Karpas-422 (cell line): ENCODE measurements at regions not wholly inside any gene's neighbourhood (a gene's known extent, or its start where the extent isn't known, plus 50 kb on each side); places are given as distances from the start of the nearest gene placed in this dataset.
"Not testable (repeated sequence)": the region's sequence is repeated elsewhere in the genome, so short reads cannot be mapped to it uniquely, and the experiment has no call there.

Experiments
- DNase-seq: peaks from one replicate; pipeline ENCODE4 v3.0.0-alpha.2; 2015
- H2AFZ ChIP-seq: fragments of 200-600 bp; sonication (generic); 2 replicates; pipeline ENCODE4 v1.6.1; 2014; ENCODE audit warnings: antibody characterized with exemption, low read length, mixed read lengths
- H3K27ac ChIP-seq: fragments of 200-600 bp; sonication (generic); 2 replicates; pipeline ENCODE4 v1.5.1; 2014; ENCODE audit warnings: mild to moderate bottlenecking, low read length, moderate library complexity
- H3K27me3 ChIP-seq: fragments of 200-600 bp; sonication (generic); 2 replicates; pipeline ENCODE4 v1.6.1; 2014; ENCODE audit warnings: low read length, mixed read lengths
- H3K36me3 ChIP-seq: fragments of 200-600 bp; sonication (generic); 2 replicates; pipeline ENCODE4 v1.6.1; 2014; ENCODE audit warnings: low read length, mixed read lengths; ENCODE audit not compliant: insufficient read depth
- H3K4me1 ChIP-seq: fragments of 200-600 bp; sonication (generic); 2 replicates; pipeline ENCODE4 v1.6.1; 2014; ENCODE audit warnings: mild to moderate bottlenecking, low read length, mixed read lengths
- H3K4me2 ChIP-seq: fragments of 200-600 bp; sonication (generic); 2 replicates; pipeline ENCODE4 v1.6.1; 2014; ENCODE audit warnings: low read length, low read depth, mild to moderate bottlenecking; ENCODE audit not compliant: poor library complexity, severe bottlenecking
- H3K4me3 ChIP-seq: fragments of 200-600 bp; sonication (generic); 2 replicates; pipeline ENCODE4 v1.5.1; 2014; ENCODE audit warnings: mild to moderate bottlenecking, antibody characterized with exemption, low read length, mixed read lengths
- H3K79me2 ChIP-seq: fragments of 200-600 bp; sonication (generic); 2 replicates; pipeline ENCODE4 v1.6.1; 2014; ENCODE audit warnings: mild to moderate bottlenecking, low read length, mixed read lengths
- H3K9ac ChIP-seq: fragments of 200-600 bp; sonication (generic); 2 replicates; pipeline ENCODE4 v1.6.0; 2014; ENCODE audit warnings: low read length
- H3K9me2 ChIP-seq: fragments of 200-600 bp; sonication (generic), shearing (Covaris generic); replicated peaks from 2 replicates; pipeline ENCODE4 v1.6.0; 2014; ENCODE audit warnings: mild to moderate bottlenecking, low read length, moderate library complexity; ENCODE audit not compliant: insufficient read depth
- H3K9me3 ChIP-seq: fragments of 300-700, 200-600 bp; sonication (generic); 2 replicates; pipeline ENCODE4 v1.6.1; 2014; ENCODE audit warnings: low read length, mixed read lengths
- H4K20me1 ChIP-seq: fragments of 200-600 bp; sonication (generic); 2 replicates; pipeline ENCODE4 v1.6.1; 2014; ENCODE audit warnings: mild to moderate bottlenecking, antibody characterized with exemption, low read length, low read depth; ENCODE audit not compliant: insufficient read depth

DNA sequence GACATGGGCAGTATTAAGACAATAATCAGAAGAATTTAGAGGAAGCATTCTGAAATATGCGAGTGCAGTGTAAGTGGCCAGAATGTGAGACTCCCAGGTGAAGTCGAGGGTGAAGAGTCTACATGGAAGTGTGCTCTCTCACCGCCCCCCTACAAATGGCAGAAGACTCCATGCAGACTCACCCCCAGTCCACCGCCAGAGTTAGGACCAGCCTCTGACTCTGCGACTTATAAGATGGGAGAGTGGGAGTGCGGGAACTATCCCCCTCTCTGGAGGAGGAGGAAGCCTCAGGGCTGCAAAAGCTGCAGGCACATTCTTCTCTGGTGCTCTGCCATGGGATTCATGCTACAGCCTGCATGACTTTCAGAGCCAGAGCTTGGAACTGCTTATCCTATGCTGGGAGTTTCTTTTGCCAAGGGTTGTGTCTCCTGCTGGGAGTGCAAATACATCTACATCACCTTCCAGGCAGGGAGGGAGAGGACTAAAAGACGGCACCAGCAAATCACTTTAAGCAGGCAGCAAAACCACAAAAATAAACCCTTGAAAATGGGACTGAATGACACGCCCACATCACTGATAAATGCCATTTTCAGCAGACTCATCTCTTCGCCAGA lies 206.7 kb upstream of the SULF2 start:
- no peak overlapping the region for H3K4me3 ChIP-seq
- H3K9me3 ChIP-seq = no peaks in the 10 kb centered on the region
- no peak for DNase-seq
- H3K4me1 ChIP-seq = no peaks in the 10 kb centered on the region
- no peak overlapping the region for H2AFZ ChIP-seq
- H3K27me3 ChIP-seq = no peaks in the 10 kb centered on the region
- no peaks in the 10 kb centered on the region for H3K9me2 ChIP-seq
- no peak overlapping the region for H3K9ac ChIP-seq
- H3K79me2 ChIP-seq = no peaks in the 10 kb centered on the region
- no peak overlapping the region for H3K27ac ChIP-seq
- no peak overlapping the region for H3K4me2 ChIP-seq
- no peaks in the 10 kb centered on the region for H4K20me1 ChIP-seq
- no peaks in the 10 kb centered on the region for H3K36me3 ChIP-seq

DNA sequence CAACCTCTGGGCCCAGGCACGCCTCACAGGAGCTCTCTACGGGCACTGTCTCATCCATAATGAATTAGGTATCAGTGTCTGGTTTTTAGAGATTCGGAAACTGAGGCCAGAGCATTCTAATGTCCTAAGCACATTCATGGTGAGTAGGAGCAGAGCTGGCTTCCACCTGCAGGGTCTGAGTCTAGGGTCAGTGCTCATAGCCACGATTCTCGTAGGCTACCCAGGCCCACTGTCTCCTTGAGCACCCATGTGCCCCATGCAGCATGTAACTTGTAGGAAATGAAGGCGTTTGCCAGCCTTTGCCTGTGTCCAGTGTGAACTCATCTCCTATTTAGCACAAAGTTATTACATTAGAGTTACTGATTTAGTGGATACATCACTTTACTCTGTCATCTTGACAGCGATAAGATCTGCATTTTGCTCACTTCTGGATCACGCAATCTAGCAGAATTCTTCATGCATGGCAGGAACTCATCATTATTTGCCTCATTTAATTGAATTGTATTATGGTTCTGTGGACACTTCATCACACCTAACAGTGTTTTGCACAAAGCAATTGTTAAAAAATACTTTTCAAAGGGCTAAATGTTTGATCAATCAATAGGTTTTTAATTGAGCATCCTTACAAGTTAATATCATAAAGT lies 205.3 kb upstream of the SULF2 start:
- no peak overlapping the region for H3K4me2 ChIP-seq
- H3K9ac ChIP-seq = no peak overlapping the region
- no peaks in the 10 kb centered on the region for H3K27me3 ChIP-seq
- H3K9me2 ChIP-seq = no peaks in the 10 kb centered on the region
- H3K9me3 ChIP-seq = no peaks in the 10 kb centered on the region
- H3K79me2 ChIP-seq = no peaks in the 10 kb centered on the region
- no peaks in the 10 kb centered on the region for H3K4me1 ChIP-seq
- no peak overlapping the region for H3K27ac ChIP-seq
- H2AFZ ChIP-seq = no peak overlapping the region
- no peak for DNase-seq
- no peaks in the 10 kb centered on the region for H4K20me1 ChIP-seq
- H3K4me3 ChIP-seq = no peak overlapping the region
- H3K36me3 ChIP-seq = no peaks in the 10 kb centered on the region

DNA sequence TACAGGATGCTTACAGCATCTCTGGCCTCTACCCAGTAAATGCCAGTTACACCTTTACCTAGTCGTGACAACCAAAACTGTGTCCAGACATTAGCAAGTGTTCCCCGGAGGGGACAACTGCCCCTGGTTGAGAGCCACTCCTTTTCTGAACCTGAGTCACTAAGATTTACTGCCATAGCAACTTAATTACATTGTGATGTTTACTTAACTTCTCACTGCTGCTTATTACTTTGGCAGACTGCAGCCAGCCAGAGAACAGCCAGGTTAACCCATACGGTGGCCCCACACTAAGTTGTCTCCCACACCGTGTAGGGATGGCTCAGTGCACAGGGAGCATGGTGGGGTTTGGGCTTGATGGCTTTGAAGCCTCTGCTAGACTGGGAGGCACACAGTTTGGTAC lies 204.7 kb upstream of the SULF2 start:
- no peaks in the 10 kb centered on the region for H4K20me1 ChIP-seq
- no peak overlapping the region for H3K4me2 ChIP-seq
- no peaks in the 10 kb centered on the region for H3K9me2 ChIP-seq

DNA sequence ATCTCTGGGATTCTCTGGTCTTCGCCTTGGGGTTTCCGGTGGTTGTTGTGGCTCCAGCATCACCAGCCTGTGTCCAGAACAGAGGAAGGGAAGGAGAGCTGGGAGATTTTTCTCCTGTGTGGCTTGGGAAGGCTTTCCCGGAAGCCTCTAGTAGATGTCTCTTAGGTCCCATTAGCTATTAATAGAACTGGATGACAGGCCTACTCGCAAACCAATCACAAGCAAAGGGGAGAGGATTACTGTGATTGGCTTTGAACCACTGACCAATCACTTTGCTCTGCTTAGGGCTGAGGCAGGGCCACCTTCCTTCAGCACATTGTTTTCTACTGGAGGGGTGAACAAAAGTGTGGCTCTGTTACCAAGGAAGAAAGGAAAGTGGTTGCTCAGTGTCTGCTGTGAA lies 203.4 kb upstream of the SULF2 start:
- no peaks in the 10 kb centered on the region for H3K9me2 ChIP-seq
- H3K9me3 ChIP-seq = no peaks in the 10 kb centered on the region
- no peak overlapping the region for H2AFZ ChIP-seq
- H3K27ac ChIP-seq = no peak overlapping the region
- no peaks in the 10 kb centered on the region for H3K79me2 ChIP-seq
- no peaks in the 10 kb centered on the region for H3K27me3 ChIP-seq
- no peak overlapping the region for H3K4me2 ChIP-seq
- H3K4me3 ChIP-seq = no peak overlapping the region
- no peaks in the 10 kb centered on the region for H4K20me1 ChIP-seq
- DNase-seq = no peak
- no peaks in the 10 kb centered on the region for H3K4me1 ChIP-seq
- H3K9ac ChIP-seq = no peak overlapping the region
- no peaks in the 10 kb centered on the region for H3K36me3 ChIP-seq

More for the DNA sequence above, 204.7 kb upstream of the SULF2 start:
- Histone ChIP-seq H3K4me1 (no peaks in the 10 kb centered on the region), H2AFZ (no peak overlapping the region), H3K27ac (no peak overlapping the region), H3K36me3 (no peaks in the 10 kb centered on the region), H3K79me2 (no peaks in the 10 kb centered on the region), H3K4me3 (no peak overlapping the region), H3K9me3 (no peaks in the 10 kb centered on the region), H3K9ac (no peak overlapping the region), H3K27me3 (no peaks in the 10 kb centered on the region)
- DNase-seq = no peak

DNA sequence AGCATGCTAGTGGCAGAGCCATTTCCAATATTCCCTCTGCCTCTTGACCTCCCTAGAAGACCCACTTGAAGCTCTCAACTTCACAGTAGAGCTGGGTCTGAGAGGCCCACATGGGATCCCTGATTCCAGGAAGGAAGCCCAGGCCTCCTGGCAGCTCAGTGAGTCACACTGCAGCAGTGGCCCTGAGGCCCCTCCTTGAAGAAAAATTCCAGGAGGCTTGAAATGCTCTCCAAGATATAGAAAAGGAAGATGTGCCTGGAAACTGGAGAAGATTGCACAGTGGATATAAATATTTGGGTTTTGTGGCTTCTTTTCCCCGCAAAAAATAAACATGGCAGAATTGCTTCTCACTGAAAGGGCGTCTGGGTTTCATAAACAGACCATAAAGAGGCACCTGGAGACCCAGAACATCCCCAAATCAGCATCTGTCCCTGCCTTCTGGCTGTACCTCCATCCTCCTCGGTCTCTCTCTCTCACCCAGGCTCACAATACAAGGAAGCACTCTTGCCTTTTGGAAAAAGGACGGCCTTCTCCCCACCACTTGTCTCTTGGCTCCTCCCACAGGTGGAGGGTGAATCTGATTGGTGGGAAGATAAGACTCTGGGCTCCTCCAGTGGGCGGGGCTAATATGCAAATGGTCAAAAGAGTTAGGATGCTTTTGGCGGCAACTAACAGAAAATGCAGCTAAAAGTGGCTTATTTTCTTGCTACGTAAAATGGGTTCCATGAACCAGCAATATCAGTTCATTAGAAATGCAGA lies 200.0 kb upstream of the SULF2 start:
- H3K4me1 ChIP-seq = no peaks in the 10 kb centered on the region

DNA sequence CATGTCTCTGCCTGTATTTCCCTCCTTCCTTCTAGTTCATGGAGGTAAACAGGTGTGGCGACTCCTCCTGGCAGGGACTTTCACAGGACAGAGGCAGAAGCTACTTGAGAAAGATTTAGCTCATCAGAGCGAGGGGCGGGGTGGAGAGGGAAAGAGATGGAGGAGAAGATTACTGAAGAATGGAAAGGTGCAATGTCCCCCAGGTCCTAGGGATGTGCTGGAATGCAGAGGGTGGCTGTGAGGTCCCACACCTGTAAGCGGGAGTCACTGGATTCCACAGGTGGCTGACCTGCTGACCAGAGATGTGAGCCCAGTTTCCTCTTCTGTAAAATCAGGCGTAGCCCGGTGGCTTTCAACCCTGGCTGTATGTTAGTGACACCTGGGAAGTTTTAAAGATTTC lies 199.2 kb upstream of the SULF2 start:
- DNase-seq = no peak
- no peak overlapping the region for H2AFZ ChIP-seq

More for the DNA sequence above, 200.0 kb upstream of the SULF2 start:
- DNase-seq = peak; percentile 71
- Histone ChIP-seq H3K79me2 (no peaks in the 10 kb centered on the region), H3K36me3 (no peaks in the 10 kb centered on the region), H3K9me2 (no peaks in the 10 kb centered on the region), H3K27ac (no peak overlapping the region), H3K27me3 (no peaks in the 10 kb centered on the region), H2AFZ (no peak overlapping the region), H3K4me2 (no peak overlapping the region), H3K9ac (no peak overlapping the region), H3K9me3 (no peaks in the 10 kb centered on the region), H3K4me3 (no peak overlapping the region), H4K20me1 (no peaks in the 10 kb centered on the region)

DNA sequence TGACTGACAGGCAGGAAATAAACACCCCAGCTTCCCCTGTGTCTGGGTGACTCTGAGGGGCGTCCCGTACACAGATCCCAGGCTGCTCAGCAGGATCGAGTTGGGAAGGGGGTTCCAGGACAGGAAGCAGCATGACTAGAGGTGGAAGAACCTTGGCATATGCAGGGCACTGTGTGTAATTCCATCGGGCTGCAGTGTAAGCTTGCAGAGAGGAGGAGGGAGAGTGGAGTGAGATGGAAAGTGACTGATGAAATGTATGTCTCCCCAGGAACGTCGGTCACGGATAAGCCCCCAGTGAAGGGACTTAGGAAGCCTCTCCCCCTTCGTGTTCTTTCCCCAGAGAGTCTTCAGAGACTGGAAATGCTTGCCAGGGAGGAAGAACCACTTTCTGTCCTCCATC lies 198.4 kb upstream of the SULF2 start:
- not testable (repeated sequence) for H3K4me2 ChIP-seq, H2AFZ ChIP-seq

More for the DNA sequence above, 199.2 kb upstream of the SULF2 start:
- Histone ChIP-seq H3K4me3 (no peak overlapping the region), H3K9ac (no peak overlapping the region), H3K36me3 (no peaks in the 10 kb centered on the region), H3K27ac (no peak overlapping the region), H3K27me3 (no peaks in the 10 kb centered on the region), H4K20me1 (no peaks in the 10 kb centered on the region), H3K9me2 (no peaks in the 10 kb centered on the region), H3K4me2 (no peak overlapping the region), H3K9me3 (no peaks in the 10 kb centered on the region), H3K4me1 (no peaks in the 10 kb centered on the region), H3K79me2 (no peaks in the 10 kb centered on the region)

GRCh38 chr20:47982574-47983360 lies 197.5 kb upstream of the SULF2 start:
- Histone ChIP-seq H3K9me3 (no peaks in the 10 kb centered on the region), H4K20me1 (no peaks in the 10 kb centered on the region), H3K9me2 (no peaks in the 10 kb centered on the region), H3K9ac (no peak overlapping the region), H3K4me1 (no peaks in the 10 kb centered on the region), H3K4me2 (no peak overlapping the region), H2AFZ (no peak overlapping the region), H3K79me2 (no peaks in the 10 kb centered on the region), H3K36me3 (no peaks in the 10 kb centered on the region), H3K27me3 (no peaks in the 10 kb centered on the region), H3K27ac (no peak overlapping the region), H3K4me3 (no peak overlapping the region)
- no peak for DNase-seq

More for the DNA sequence above, 198.4 kb upstream of the SULF2 start:
- DNase-seq, H3K4me1 ChIP-seq, H3K79me2 ChIP-seq, H3K9me2 ChIP-seq, H3K9me3 ChIP-seq, H3K27me3 ChIP-seq, H3K9ac ChIP-seq, H3K27ac ChIP-seq, H3K4me3 ChIP-seq, H3K36me3 ChIP-seq, H4K20me1 ChIP-seq: not testable (repeated sequence)
